OCI-LY3 (cell line): ENCODE measurements at regions not wholly inside any gene's neighbourhood (a gene's known extent, or its start where the extent isn't known, plus 50 kb on each side); places are given as distances from the start of the nearest gene placed in this dataset.

Source experiments
- CTCF ChIP-seq: fragments of 200-600, 300-600 bp; sonication (generic); IDR thresholded peaks from 2 replicates; pipeline ENCODE4 v1.5.1; 2014; ENCODE audit warnings: antibody characterized with exemption, low read length, low read depth
- EZH2phosphoT487 ChIP-seq: fragments of 200-600 bp; shearing (Covaris generic); IDR thresholded peaks from 2 replicates; pipeline ENCODE4 v1.6.1; 2018; ENCODE audit warnings: antibody characterized with exemption, mixed run types, low read depth

GRCh38 chr18:45494811-45495210 lies 120.5 kb upstream of the SLC14A2 start:
- no peak for TF ChIP-seq CTCF
- no peak for TF ChIP-seq EZH2phosphoT487
